ENCODE measurements at regions not wholly inside any gene's neighbourhood (a gene's known extent, or its start where the extent isn't known, plus 50 kb on each side); places are given as distances from the start of the nearest gene placed in this dataset.

- peak in 5 of 9 donors; percentile 10 to 43 (median 23) for TF ChIP-seq CTCF (IDR thresholded peaks at IDR 0.05)
- 60 to 68% methylated on average over 6 of the region's 6 CpGs for WGBS, 2 donors
- Histone ChIP-seq H3K4me1 (no peaks in the 10 kb centered on the region), H3K36me3 (no peaks in the 10 kb centered on the region), H3K27ac (no peak overlapping the region), H3K27me3 (peaks cover 0 to 6% (median 0%) of the 10 kb centered on the region in 7 donors), H3K9me3 (peaks cover 0 to 21% (median 8%) of the 10 kb centered on the region in 11 donors), H3K4me3 (no peak overlapping the region)
- no peak for DNase-seq
- intact Hi-C loops (cut with DNase I), result no loop called here
- ATAC-seq, result no peak
Observed at GRCh38 chr2:104733226-104733943, 120.5 kb upstream of the POU3F3 start.

- Histone ChIP-seq H3K27ac (no peak overlapping the region), H3K36me3 (no peaks in the 10 kb centered on the region), H3K27me3 (peaks cover 0 to 6% (median 0%) of the 10 kb centered on the region in 7 donors), H3K4me3 (no peak overlapping the region), H3K4me1 (no peaks in the 10 kb centered on the region), H3K9me3 (peaks cover 0 to 17% (median 8%) of the 10 kb centered on the region in 11 donors)
- ATAC-seq (no peak), DNase-seq (no peak)
- 67 to 80% methylated on average over 6 of the region's 6 CpGs for WGBS, 2 donors
- intact Hi-C loops (cut with DNase I), result no loop called here
- TF ChIP-seq CTCF (IDR thresholded peaks at IDR 0.05), result no peak
Observed at GRCh38 chr2:104734937-104735586, 118.9 kb upstream of the POU3F3 start.

- Histone ChIP-seq H3K4me1 (no peaks in the 10 kb centered on the region), H3K4me3 (no peak overlapping the region), H3K36me3 (no peaks in the 10 kb centered on the region), H3K9me3 (peaks cover 0 to 8% (median under 1%) of the 10 kb centered on the region in 11 donors), H3K27me3 (peaks cover 0 to 6% (median 0%) of the 10 kb centered on the region in 7 donors), H3K27ac (no peak overlapping the region)
- DNase-seq (no peak), ATAC-seq (no peak)
- intact Hi-C loops (cut with DNase I), result no loop called here
- no peak for TF ChIP-seq CTCF (IDR thresholded peaks at IDR 0.05)
- WGBS, 2 donors, result 84 to 87% methylated on average over 7 of the region's 7 CpGs
Observed at GRCh38 chr2:104736026-104736425, 117.9 kb upstream of the POU3F3 start.

GRCh38 chr2:104741860-104742259 is 112.1 kb upstream of the POU3F3 start:
- ATAC-seq, result no peak
- no peak overlapping the region for H3K4me3 ChIP-seq
- 86 to 89% methylated on average over 3 of the region's 3 CpGs for WGBS, 2 donors
- TF ChIP-seq CTCF (IDR thresholded peaks at IDR 0.05), result no peak
- no peaks in the 10 kb centered on the region for H3K9me3 ChIP-seq
- no peaks in the 10 kb centered on the region for H3K36me3 ChIP-seq
- no peaks in the 10 kb centered on the region for H3K4me1 ChIP-seq
- no peak for DNase-seq
- peaks cover 0 to 18% (median 0%) of the 10 kb centered on the region in 7 donors for H3K27me3 ChIP-seq
- intact Hi-C loops (cut with DNase I), result no loop called here
- no peak overlapping the region for H3K27ac ChIP-seq

Data from heart right ventricle (tissue), 16 donors.